ENCODE measurements at regions not wholly inside any gene's neighbourhood (a gene's known extent, or its start where the extent isn't known, plus 50 kb on each side); places are given as distances from the start of the nearest gene placed in this dataset.

GRCh38 chr15:88707771-88708654, 69.2 kb downstream of the ISG20 start:
- no peak for DNase-seq

GRCh38 chr15:88708655-88709054, 69.8 kb downstream of the ISG20 start:
- DNase-seq: no peak

DNA sequence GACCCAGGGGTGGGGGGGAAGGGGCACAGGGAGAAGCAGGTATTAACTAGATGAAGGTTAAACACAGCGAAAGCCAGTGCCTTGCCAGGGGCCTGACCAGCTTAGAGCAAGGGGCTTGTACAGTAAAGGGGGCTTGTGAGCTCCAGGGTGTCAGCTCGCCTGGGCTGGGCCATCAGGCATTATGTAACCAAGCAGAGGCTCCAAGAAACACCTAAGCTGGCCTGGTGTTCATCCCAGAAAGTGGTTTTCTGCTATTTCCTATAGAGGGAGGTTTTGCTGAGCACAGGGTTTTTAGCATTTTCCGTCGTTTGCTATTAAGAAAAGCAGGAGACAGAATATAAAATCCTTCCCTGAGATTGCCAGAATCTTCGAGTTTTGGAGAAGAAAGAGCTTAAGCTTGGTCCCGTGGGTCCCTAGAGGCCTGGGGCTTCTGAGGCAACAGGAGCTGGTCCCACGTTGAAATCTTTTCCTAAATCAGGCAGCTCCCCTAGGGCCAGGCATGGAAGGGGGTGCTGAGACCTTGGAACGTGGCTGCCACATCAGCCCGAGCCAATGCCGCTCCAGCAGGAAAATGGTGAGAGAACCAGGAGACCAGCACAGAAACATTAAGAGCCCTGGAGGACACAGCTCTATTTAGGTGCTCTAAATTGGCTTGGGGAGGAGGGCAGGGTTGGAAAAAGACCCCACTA, 71.4 kb downstream of the ISG20 start:
- no peak for DNase-seq

- DNase-seq: no peak
Measured at GRCh38 chr15:88711806-88712205, 73.0 kb downstream of the ISG20 start.

DNA sequence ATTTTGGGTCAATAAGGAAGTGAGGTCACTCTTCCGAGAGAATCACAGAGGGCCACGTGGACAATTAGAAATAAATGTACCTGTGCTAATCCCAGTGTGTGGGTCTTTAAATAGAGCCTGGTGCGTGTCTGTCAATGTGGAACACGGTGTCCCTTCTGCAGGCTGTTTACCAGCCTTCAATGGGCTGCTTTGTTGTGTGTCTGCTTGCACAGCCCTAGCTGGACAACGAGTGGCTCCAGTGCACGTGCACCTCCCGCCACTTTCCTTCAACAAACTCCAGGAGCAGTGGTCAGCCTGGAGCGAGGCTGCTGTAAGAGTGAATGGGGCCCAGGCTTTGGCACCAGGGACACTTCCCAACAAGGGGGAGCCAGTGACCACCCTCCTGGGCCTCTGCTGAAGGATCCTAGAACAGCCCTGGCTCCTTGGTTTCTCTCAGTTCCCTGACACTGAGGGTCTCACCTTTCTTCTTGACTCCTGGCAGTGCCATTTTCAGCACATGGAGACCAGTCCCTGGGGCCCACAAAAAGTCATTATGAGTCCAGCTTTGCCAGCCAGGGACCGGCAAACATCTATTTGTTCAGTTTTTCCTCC, 76.1 kb downstream of the ISG20 start:
- DNase-seq: peak; percentile 67

DNA sequence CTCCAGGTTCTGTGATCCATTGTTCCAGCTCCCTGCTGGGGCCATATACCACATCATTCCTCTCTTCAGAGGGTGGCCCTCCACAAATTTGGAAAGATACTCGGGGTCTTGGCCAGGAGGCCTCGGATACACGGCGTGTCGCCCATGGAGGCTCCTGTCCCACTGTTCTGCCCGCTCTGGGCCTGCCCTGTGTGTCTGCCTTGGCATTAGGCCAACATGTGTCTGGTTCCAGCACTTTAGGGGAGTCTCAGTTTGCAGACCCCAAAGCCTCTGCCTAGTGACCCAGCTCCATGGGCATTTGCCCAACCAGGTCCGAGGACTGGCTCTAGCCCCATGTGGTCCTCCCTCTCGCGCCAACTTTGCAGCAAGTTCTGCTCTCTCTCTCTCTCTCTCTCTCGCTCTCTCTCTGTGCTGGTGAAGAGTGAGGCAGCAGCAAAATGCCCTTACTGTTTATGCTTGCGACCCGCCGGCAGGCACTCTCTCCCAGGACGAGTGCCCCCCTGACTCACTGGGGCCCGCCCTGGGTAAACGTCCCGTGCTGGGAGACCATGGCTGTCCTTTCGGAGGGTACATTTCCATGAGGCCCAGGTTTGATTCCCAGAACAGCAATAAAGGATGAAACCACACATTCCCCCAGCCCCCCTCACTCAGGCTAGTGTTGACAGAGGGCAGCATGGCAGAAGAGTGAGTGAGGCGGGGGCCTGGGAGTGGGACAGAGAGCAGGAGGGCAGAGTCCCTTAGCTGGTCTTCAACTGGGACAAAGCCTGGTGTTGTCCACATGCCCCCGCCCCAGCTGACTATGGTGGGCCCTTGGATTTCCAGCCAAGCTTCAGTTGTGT, 77.9 kb downstream of the ISG20 start:
- DNase-seq: peak; percentile 23

DNA sequence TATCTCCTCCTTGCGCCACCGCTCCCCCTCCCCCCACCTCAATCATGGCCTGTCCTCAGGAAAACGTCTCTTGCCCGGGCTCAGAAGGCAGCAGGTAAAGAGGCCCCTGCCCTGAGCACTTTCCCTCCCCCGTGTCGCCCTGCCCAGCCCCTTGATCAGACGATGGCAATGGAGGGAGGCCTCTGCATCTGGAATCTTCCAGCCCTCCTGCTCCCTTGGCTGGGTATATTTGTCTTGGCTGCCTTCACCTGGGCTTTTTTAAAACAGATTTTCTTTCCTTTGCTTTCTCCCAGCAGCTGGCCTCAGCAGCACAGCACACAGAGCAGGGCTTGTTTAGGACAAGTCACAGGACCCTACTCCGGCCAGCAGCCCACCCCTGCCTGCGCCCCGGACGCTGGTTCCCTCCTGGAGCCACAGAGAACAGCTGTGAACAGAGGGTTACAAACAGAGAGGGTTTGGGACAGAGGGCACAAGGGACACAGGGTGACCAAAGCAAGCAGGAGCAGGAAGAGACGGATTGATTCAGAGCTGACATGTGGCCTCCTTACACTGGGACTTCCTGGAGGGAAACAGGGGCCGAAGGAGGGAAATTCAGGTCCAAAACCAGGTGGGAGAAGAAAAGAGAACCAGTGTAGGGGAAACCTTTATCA, 78.7 kb downstream of the ISG20 start:
- no peak for DNase-seq

DNA sequence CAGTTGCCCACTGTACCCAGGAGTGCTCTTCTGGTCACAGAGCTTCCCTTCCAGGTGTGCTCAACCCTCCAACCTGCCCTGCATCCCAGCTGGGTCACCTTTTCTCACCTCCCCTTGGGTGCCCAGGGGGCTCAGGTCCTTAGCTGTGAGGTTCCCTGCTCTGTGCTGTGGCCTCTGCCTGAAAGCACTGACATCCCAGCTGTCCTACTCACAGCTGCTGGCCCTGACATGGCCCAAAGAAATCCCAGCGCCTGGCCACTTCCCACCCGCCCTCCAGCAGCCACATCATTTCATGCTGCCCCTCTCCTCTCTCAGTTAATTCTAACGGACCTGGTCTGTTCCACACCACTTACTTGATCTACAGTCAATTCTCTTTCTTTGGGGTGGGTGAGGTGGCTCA, 79.9 kb downstream of the ISG20 start:
- no peak for DNase-seq

- no peak for DNase-seq
Measured at GRCh38 chr15:88719654-88720053, 80.8 kb downstream of the ISG20 start.

DNA sequence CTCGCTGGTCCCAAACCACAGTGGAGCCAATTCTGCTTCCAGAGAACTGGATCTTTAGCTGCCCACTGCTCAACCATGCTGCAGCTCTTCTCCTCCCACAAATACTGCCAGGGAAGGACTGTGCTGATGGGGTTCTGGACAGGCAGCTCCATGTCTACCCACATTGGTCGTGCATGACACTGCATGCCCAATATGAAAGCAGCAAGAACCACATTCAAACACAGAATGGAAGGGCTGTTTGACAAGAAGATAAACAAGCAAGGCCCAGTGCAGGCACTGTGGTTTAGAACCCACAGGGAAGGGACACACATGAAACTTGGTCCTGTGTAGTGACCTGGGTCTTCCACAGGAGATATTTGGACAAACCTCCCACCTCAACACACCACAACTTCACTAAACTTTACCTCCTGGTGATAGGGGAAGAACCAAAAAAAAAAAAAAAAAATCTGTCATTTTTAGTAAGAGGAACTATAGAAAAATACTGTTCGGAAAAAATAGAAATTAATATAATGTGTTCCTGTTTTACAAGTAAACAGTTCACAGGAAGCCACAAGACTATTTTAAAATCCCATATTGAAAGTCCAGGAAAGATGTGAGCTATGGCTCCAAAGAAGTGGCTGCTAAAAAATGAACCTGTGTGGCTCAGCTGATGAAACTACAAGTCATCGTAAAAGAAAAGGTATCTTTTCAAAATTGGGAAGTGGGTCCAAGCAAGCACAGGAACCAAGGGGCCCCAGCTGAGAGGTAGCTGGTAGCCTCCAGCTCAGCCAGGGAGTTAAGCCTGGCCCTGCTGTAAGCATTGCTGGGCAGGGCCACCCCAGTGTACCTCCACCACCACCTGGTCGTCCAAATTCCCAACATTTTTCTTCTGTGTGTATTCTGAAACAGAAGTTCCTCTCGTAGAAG, 77.7 kb upstream of the ACAN start:
- no peak for DNase-seq

- no peak for DNase-seq
Measured at GRCh38 chr15:88727439-88727838, 75.8 kb upstream of the ACAN start.

DNA sequence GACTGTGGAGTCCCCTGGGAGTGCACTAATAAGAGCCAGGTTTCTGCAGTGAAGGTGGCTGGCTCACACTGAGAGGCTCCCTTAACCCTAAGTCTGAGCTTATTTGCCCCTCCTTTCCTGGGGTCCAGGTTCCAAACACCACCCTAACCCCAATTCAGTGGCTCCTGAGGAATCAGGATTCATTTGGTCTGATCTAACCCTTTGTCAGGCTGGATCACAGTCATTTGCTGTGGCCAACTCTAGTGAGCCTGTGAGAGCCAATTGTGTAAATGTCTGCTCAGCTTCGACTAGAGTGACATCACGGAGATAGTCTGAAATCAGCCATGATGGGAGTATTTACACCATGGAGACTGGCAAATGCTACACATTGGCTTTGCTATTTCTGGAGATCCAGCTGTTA, 73.7 kb upstream of the ACAN start:
- no peak for DNase-seq

DNA sequence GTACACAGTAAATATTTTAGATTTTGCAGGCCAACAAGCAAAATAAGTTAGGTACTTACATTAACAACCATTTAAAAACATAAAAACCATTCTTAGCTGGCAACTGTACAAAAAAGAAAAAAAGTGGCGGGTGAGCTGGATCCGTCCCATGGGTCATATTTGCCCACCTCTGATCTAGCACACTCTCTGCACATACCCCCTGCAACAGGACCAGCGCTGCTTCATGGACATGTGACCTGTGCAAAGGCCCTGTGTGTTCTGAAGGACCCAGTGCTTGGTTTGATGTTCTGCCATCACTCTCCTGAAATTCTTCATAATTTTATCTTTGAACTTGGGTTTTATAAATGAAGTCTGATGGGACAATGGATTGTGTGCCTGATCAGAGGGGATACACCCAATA, 72.5 kb upstream of the ACAN start:
- DNase-seq: no peak

DNA sequence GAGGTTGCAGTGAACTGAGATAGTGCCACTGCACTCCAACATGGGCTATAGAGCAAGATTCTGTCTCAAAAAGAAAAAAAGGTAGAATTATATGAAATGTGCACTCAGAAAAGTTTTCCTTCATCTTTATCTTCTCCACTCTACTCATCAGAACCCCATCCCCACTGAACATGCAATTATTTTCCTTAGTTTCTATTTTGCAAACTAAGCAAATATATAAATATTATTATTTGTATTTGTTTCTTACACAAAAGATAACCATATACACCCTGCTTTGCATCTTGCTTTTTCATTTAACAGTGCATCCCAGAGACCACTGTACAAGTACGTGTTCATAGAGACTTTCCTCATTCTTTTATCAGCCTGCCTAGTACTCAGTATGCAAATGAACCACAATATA, 68.0 kb upstream of the ACAN start:
- DNase-seq: no peak

- no peak for DNase-seq
Measured at GRCh38 chr15:88736204-88736603, 67.0 kb upstream of the ACAN start.

- no peak for DNase-seq
Measured at GRCh38 chr15:88738796-88739195, 64.4 kb upstream of the ACAN start.

GRCh38 chr15:88739541-88739940, 63.7 kb upstream of the ACAN start:
- no peak for DNase-seq

GRCh38 chr15:88740356-88740755, 62.9 kb upstream of the ACAN start:
- no peak for DNase-seq

DNA sequence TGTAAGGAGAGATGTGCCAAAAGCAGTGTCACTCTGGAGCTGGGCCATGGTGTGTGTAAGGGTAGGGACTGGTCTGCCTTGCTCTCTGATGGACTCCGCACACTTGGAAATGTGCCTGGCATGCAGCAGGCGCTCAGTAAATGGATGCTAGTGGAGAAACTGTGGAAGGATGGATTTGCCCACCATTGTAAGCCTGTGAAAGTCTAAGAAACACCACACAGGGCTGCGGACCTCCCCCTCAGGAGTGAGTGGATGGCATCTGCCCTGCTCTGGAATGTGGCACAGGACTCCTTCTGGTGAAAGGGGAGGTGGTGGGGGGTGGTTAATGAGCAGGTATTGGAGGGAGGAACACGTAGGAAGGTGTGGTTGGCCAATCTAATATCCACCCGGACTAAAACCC, 62.2 kb upstream of the ACAN start:
- no peak for DNase-seq

DNA sequence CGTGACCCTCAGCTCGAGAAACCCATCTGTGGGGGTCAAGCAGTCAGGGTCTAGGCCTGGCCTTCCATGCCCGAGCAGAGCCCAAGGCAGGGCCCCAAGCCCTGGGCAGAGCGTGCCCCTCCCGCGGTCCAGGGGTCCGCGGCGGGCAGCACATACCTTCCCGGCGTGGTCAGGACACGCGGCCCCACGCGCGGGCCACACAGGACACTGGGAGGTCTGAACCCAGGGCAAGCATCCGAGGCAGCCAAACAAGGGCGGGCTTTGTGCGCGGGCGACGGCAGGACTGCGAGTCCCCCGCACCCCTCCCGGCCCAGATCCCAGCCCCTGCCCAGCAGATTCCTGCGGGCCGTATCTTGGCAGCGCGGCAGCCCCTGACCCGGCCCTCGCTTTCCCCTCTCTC, 61.6 kb upstream of the ACAN start:
- DNase-seq: peak; percentile 30

GRCh38 chr15:88742161-88742560, 61.1 kb upstream of the ACAN start:
- no peak for DNase-seq

Measured in midbrain (tissue), 1 donor.